Thyroid gland (tissue), 4 donors: ENCODE measurements at regions not wholly inside any gene's neighbourhood (a gene's known extent, or its start where the extent isn't known, plus 50 kb on each side); places are given as distances from the start of the nearest gene placed in this dataset.

Experiments used
- CTCF ChIP-seq, 6 experiments: fragments of 200-600 bp in 3 of 6; fragments of 450-650 bp in 3 of 6; sonication (generic) in 3 of 6; IDR thresholded peaks; one replicate each; pipeline ENCODE4 v1.5.1; 2016 to 2019; ENCODE audit warnings: antibody characterized with exemption in 6 of 6, mild to moderate bottlenecking in 2 of 6, inconsistent platforms in 1 of 6, moderate library complexity in 1 of 6
- POLR2A ChIP-seq, 2 donors: fragments of 450-650 bp; IDR thresholded peaks; one replicate each; pipeline ENCODE4 v1.6.1; 2017; ENCODE audit warnings: antibody characterized with exemption in 2 of 2, mild to moderate bottlenecking in 2 of 2, moderate library complexity in 1 of 2

GRCh38 chr3:16797831-16798230 is 86.9 kb upstream of the PLCL2 start:
- TF ChIP-seq POLR2A (IDR thresholded peaks at IDR 0.05) (no peak), CTCF (IDR thresholded peaks at IDR 0.05) (no peak)
